Gastroesophageal sphincter (tissue), 4 donors: ENCODE measurements at regions not wholly inside any gene's neighbourhood (a gene's known extent, or its start where the extent isn't known, plus 50 kb on each side); places are given as distances from the start of the nearest gene placed in this dataset.

Source experiments
- ATAC-seq: fragments of 150-250 bp; one replicate; pipeline ENCODE4 v1.9.1; 2016; ENCODE audit warnings: mild to moderate bottlenecking, moderate library complexity
- H3K27ac ChIP-seq, 4 donors: fragments of 200-600 bp; sonication (generic) in 3 of 4; 1 replicate in 3 of 4; 2 replicates in 1 of 4; pipeline ENCODE4 v1.5.1; 2016 to 2019
- H3K27me3 ChIP-seq: fragments of 200-600 bp; sonication (generic); one replicate; pipeline ENCODE4 v1.5.1; 2019
- H3K36me3 ChIP-seq, 2 donors: fragments of 200-600 bp; sonication (generic); one replicate each; pipeline ENCODE4 v1.5.1; 2019; ENCODE audit warnings: control low read depth in 1 of 2
- H3K4me1 ChIP-seq, 3 donors: fragments of 200-600 bp; sonication (generic); 1 replicate in 2 of 3; 2 replicates in 1 of 3; pipeline ENCODE4 v1.5.1; 2016 to 2019; ENCODE audit warnings: control low read depth in 2 of 3
- H3K4me3 ChIP-seq, 2 donors: fragments of 200-600 bp; sonication (generic); one replicate each; pipeline ENCODE4 v1.5.1; 2019; ENCODE audit warnings: mild to moderate bottlenecking in 1 of 2, moderate library complexity in 1 of 2
- H3K9me3 ChIP-seq, 3 donors: fragments of 200-600 bp; sonication (generic); one replicate each; pipeline ENCODE4 v1.5.1; 2017 to 2019; ENCODE audit warnings: control low read depth in 2 of 3
- EP300 ChIP-seq: sonication (generic); formaldehyde crosslinking; IDR thresholded peaks from one replicate; pipeline ENCODE4 v1.6.1; 2017; ENCODE audit warnings: antibody characterized with exemption, mild to moderate bottlenecking
- POLR2A ChIP-seq, 2 donors: fragments of 450-650 bp; IDR thresholded peaks; one replicate each; pipeline ENCODE4 v1.6.1; 2017; ENCODE audit warnings: antibody characterized with exemption in 2 of 2, mild to moderate bottlenecking in 2 of 2, moderate library complexity in 1 of 2
- POLR2AphosphoS5 ChIP-seq: sonication (generic); formaldehyde crosslinking; IDR thresholded peaks from one replicate; pipeline ENCODE4 v1.6.1; 2017; ENCODE audit warnings: antibody characterized with exemption
- WGBS, 2 donors: methylation state at CpG; one replicate each; pipeline ENCODE4 v1.1.5; 2018; ENCODE audit warnings: low coverage in 1 of 2; 5-methylcytosine and 5-hydroxymethylcytosine counted together
- TF ChIP-seq, protein P1 (sequence below), 4 experiments: fragments of 200-600 bp in 2 of 4; fragments of 450-650 bp in 2 of 4; sonication (generic) in 1 of 4; IDR thresholded peaks; one replicate each; pipeline ENCODE4 v1.5.1; 2017 to 2019; ENCODE audit warnings: antibody characterized with exemption in 4 of 4, mild to moderate bottlenecking in 2 of 4, moderate library complexity in 2 of 4

DNA sequence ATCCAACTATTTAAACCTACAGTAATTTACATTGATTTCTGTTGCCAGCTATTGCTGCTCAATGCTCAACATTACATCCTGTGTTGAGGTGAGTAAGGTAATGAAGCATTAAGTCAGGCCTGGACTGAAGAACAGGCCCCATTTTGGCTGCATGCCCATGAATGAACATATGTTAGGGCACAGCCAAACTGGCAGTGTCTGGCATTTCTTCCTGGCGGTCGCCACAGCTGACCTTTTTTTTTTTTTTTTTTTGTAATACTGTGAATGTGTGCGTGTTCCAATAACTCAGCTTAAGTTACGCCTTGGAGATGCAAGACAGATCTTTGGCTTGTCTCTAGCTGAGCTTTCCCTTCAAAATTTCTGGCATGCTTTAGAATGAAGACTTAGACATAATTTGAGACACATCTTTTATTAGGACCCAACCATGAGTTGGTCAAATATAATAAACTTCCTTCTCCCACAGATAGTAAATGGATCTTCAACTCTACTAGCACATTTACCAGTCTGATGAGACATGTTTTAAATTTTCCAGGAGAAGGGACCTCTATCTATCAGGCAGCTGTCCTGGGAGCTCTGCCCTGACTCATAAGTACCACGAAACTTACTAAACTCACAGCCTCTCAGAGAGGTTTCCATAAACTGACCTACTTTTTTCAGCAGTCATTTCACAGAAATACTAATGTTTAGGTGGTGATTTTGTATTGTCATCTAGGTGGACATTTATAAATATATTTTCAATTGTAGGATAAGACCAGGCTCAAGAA is 341.1 kb upstream of the RUNX1 start:
- TF ChIP-seq POLR2A (IDR thresholded peaks at IDR 0.05), result no peak
- no peak for TF ChIP-seq POLR2AphosphoS5
- TF ChIP-seq, protein P1, sequence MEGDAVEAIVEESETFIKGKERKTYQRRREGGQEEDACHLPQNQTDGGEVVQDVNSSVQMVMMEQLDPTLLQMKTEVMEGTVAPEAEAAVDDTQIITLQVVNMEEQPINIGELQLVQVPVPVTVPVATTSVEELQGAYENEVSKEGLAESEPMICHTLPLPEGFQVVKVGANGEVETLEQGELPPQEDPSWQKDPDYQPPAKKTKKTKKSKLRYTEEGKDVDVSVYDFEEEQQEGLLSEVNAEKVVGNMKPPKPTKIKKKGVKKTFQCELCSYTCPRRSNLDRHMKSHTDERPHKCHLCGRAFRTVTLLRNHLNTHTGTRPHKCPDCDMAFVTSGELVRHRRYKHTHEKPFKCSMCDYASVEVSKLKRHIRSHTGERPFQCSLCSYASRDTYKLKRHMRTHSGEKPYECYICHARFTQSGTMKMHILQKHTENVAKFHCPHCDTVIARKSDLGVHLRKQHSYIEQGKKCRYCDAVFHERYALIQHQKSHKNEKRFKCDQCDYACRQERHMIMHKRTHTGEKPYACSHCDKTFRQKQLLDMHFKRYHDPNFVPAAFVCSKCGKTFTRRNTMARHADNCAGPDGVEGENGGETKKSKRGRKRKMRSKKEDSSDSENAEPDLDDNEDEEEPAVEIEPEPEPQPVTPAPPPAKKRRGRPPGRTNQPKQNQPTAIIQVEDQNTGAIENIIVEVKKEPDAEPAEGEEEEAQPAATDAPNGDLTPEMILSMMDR (IDR thresholded peaks at IDR 0.05), result no peak
- no peaks in the 10 kb centered on the region for H3K4me1 ChIP-seq
- peaks cover 0 to 10% (median 0%) of the 10 kb centered on the region in 3 donors for H3K9me3 ChIP-seq
- no peak for ATAC-seq
- no peaks in the 10 kb centered on the region for H3K36me3 ChIP-seq
- WGBS, 2 donors, result 53 to 54% methylated on average over 3 to 5 of the region's 5 CpGs
- no peak overlapping the region for H3K27ac ChIP-seq
- no peak overlapping the region for H3K4me3 ChIP-seq
- no peaks in the 10 kb centered on the region for H3K27me3 ChIP-seq

DNA sequence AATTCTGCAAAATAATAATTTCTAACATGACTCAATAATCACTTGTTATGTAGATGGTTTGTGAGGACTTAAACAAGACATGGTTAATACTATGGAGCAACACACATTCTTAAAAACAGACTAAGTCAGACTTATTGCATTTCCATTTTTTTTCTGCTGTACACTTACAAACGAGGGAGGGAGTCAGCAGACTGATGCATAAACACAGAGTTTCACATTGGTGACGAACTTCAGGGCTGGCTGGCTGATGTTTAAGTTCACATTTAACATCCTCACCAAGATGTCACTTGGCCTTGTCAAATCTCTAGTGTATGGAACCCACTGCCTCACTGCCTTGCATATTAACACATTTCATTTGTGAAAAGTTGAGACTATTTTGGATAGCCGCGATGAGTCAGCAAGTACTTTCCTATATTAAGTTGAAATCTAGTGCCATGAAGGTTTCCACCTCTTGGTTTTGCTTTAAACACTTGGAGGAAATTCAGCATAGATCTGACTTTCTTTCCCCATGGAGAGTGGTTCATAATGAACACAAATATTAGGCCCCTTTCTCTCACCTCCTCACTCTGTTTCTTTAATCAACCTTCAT is 337.5 kb upstream of the RUNX1 start:
- H3K4me3 ChIP-seq, result no peak overlapping the region
- H3K36me3 ChIP-seq, result no peaks in the 10 kb centered on the region
- H3K27ac ChIP-seq, result no peak overlapping the region
- no peaks in the 10 kb centered on the region for H3K27me3 ChIP-seq
- H3K9me3 ChIP-seq, result peaks cover 0 to 10% (median 0%) of the 10 kb centered on the region in 3 donors
- H3K4me1 ChIP-seq, result no peaks in the 10 kb centered on the region
- TF ChIP-seq POLR2AphosphoS5 (no peak), EP300 (no peak), POLR2A (IDR thresholded peaks at IDR 0.05) (no peak)
- TF ChIP-seq, protein P1 (IDR thresholded peaks at IDR 0.05), result no peak
- 62 to 77% methylated on average over 4 of the region's 4 CpGs for WGBS, 2 donors
- no peak for ATAC-seq

DNA sequence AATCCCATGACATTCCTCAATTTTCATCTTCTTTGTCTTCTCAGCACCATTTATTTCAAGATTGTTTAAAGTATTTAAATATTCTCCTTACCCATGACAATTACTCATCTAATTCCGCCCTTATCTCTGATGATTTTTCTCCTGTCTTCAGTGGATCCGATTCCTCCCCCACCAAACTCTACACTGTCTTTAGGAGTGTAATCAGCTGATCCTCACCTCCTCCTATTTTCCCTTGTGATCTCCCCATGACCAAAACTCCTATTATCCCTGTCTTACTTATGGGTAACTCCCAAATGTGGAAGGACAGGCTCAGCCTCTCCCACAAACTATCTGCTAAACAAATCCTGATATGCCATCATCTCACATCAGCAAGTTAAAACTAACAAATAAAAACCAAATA is 335.3 kb upstream of the RUNX1 start:
- no peak for TF ChIP-seq POLR2AphosphoS5
- TF ChIP-seq, protein P1 (IDR thresholded peaks at IDR 0.05), result no peak
- no peak for TF ChIP-seq EP300
- TF ChIP-seq POLR2A (IDR thresholded peaks at IDR 0.05), result no peak
- WGBS, 2 donors, result 78% methylated on average over 2 of the region's 2 CpGs; no CpG with 5 or more reads in 1 of the 2 donors
- no peaks in the 10 kb centered on the region for H3K36me3 ChIP-seq
- H3K9me3 ChIP-seq, result peaks cover 0 to 10% (median 0%) of the 10 kb centered on the region in 3 donors
- H3K4me3 ChIP-seq, result no peak overlapping the region
- no peaks in the 10 kb centered on the region for H3K27me3 ChIP-seq
- H3K4me1 ChIP-seq, result no peaks in the 10 kb centered on the region
- no peak overlapping the region for H3K27ac ChIP-seq
- ATAC-seq, result no peak

DNA sequence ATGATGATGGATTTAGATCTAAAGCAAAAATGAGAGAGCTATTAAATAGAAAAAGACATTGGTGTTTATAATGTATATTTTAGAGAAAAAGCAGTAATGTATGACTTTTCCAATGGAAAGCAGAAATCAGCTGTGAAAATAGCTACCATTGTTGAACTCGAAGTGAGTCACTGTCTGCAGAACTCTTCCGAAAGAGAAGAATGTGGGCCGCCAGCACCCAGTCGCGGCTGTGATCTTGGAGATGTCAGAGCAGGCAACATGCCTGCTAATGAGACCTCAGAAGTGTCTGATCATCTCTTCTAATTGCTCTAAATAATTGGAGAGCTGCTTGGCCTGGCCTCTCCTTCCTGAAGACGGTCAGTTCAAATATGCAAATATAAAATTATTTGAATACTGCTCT is 333.6 kb upstream of the RUNX1 start:
- no peaks in the 10 kb centered on the region for H3K27me3 ChIP-seq
- WGBS, 2 donors, result 78 to 84% methylated on average over 6 of the region's 6 CpGs
- H3K27ac ChIP-seq, result no peak overlapping the region
- no peak for ATAC-seq
- H3K4me1 ChIP-seq, result no peaks in the 10 kb centered on the region
- H3K9me3 ChIP-seq, result no peaks in the 10 kb centered on the region
- H3K36me3 ChIP-seq, result no peaks in the 10 kb centered on the region
- no peak overlapping the region for H3K4me3 ChIP-seq
- TF ChIP-seq POLR2A (IDR thresholded peaks at IDR 0.05), result no peak
- TF ChIP-seq EP300, result no peak
- TF ChIP-seq, protein P1 (IDR thresholded peaks at IDR 0.05), result no peak
- no peak for TF ChIP-seq POLR2AphosphoS5
